Putamen (tissue), 1 donor: ENCODE measurements at regions not wholly inside any gene's neighbourhood (a gene's known extent, or its start where the extent isn't known, plus 50 kb on each side); places are given as distances from the start of the nearest gene placed in this dataset.

Experiments
- DNase-seq: peaks from one replicate; pipeline ENCODE4 v3.0.0-alpha.2; 2016; ENCODE audit warnings: low spot score

DNA sequence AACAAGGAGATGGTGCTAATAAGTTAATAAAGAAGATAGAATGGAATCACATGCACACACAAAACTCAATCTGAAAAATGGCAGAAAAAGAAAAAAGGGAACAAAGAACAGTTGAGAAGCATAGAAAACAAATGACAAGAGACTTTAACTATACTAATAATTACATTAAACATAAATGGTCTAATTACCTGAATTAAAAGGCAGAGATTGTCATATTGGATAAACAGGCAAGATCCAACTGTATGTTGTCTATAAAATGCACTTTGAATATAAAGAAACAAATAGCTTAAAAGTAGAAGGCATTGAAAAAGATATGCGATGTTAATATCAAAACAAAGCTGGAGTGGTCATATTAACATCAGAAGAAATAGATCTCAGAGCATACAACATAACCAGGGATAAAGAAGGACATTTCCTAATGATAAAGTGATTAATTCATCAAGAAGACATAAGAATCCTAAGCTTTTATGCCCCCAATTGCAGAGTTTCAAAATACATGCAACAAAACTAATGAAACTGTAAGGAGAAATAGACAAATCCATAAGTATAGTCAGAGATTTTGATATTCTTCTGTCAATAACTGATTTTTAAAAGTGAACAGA lies 293.5 kb downstream of the PTPRU start:
- no peak for DNase-seq

DNA sequence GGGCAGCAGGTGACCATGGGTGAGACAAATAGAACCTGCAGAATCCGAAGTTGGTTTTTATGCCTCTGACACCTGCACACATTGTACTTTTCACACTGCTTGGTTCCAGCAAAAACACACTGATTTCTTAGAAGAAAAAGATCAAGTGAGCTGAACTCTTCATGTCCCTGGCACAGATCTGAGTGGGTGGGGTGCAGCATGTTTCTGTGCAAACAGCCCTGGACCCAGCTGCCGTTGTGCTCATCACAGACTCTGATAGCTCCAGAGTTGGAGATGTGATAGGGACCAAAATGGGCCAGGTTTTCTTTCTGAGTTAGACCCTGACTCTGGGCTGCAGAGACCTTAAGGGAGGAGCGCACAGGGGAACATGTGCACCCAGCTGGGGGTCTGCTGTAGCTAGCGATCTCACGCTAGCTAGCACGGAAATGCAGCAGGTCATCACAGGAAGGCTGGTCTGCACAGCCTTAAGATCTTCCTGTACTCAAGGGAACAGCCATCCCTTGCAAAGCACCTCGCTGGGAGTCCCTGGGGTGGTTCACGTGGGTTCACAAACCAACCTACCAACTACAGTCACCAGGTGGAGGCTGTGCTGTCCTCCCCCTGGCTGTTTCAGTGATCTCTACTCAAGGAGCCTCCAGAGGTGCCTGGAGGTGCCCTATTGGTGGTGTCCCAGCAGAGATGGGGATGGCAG lies 291.1 kb downstream of the PTPRU start:
- DNase-seq = no peak

DNA sequence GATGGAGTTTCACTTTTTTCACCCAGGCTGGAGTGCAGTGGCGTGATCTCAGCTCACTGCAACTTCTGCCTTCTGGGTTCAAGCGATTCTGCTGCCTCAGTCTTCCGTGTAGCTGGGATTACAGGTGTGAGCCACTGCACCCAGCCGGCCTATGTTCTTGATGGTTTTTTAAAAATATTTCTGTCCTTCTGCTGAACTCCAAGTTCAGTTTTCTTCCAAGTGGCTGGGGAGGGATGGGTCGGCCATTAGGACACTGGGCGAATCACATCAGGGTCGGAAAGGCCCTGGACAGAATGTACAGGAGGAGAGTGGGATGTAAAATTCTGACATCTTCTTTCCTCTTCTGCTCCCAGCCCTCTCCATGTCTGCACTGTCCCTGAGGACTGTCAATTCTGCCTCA lies 289.6 kb downstream of the PTPRU start:
- DNase-seq = no peak

DNA sequence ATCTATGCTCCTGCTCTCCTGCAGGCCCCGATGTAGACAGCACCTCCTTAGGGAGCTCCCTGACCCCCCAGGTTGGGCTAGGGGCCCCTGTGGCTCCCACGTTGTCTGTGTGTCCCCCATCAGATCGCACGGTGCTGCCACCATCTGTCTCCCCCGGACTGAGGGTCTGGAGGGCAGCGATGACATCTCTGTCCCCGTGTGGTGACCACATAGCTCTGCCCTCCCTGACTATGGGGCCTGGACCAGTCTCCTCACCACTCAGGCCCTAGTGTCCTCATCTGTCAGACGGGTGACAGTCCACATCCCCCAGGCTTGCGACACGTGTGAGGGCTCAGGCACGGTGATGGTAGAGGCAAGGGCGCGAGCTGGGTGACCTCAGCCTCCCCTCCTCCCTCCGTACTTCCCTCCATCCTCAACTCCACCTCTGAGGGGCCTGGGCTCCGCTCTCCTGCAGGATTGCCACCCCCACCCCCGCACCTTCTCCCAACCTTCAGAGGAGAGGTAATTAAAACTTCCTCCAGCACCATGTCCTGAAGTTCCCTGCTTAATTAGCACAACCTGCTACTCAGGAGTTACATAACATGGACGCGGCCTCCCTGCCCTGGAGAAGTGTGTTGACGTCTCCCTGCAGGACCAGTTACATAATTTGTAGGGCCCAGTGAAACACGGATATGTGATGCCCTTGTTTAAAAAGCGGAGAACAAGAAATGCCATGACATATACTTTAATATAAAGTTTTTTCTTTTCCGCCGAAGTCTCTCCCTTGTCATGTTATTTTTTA lies 288.2 kb downstream of the PTPRU start:
- no peak for DNase-seq

DNA sequence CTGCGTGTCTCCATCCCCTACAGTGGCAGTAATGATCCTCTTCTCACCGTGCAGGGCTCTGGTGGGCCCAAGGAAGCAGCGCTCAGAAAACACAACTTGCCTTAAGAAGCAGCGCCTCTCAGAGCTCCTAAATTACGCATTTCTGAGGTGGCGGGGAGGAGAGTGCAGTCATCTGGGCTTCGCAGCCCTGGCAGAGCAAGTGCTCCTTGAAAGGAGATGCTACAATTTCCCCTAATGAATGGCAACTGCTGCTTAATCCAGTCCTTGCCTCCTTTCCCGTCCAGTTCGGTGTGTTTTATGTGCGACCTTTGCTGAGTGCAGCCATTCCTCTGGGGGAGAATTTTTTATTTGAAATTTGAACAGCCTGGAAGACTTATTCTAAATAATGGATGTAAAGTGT lies 287.3 kb downstream of the PTPRU start:
- DNase-seq = no peak

DNA sequence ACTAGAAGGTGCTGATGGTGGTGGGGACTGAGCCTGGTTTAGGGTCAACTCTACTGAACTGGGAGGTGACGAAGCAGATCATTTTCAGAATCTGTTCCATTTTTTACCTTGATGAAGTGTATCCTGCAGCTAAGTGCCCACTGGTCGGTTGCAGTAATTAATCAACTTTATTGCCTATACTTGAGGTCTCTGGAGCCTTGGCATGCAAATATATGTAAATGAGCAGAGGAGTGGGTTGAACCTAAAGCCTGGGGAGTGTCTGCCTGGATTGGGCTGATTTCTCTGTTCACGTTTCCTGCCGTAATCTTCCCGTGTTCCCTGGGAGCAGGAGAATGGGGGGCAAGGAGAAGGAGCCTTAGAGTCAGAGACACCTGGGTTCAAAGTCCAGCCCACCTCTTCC lies 286.8 kb downstream of the PTPRU start:
- DNase-seq = no peak

DNA sequence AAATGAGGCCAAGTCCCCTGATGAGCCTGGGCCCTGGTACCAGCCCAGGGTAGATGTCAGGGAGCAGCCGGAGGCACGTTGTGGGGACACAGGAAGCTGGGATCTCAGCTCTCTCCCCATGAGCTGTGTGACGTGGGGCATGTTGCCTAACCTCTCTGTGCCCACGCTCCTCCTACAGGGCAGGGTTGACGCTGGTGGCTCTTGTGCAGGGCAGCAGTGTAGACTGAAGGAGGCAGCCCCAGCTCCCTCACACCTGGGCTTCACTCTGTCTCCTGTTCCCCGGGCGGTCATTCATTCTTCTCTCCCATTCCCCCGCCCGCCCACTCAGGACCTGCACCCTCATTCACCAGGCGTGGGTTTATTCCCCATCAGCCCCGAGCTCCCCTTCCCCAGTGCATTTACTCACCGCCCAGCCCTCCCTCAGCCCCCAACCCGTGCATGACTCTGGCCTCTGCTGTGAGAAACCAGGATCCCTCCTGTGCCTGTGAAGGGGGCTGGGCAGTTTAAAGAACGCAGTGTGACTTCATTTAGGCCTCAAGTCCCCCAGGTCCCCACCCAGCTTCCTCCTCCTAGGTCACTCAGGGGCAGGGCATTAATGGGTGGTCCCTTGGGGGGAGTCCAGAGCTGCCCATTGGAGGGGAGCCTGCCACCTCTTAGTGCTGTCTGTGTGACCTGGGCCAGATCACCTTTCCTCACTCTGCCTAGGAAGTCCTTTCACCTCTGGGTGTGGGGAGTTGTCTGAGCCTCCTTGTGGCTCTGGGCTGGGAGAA lies 285.7 kb downstream of the PTPRU start:
- no peak for DNase-seq

DNA sequence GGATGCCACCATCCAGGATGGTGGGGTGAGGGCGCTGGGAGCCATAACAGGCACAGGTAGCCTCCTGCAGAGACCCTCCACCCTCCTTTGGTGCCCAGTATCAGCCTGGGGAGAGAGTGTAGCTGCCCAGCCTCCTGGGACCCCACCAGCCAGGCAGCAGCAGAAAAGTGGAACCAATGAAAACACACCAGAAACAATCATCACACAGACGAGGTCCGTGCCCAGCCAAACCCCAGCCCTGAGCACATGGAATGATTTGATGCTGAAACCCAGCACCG lies 285.1 kb downstream of the PTPRU start:
- DNase-seq = no peak

DNA sequence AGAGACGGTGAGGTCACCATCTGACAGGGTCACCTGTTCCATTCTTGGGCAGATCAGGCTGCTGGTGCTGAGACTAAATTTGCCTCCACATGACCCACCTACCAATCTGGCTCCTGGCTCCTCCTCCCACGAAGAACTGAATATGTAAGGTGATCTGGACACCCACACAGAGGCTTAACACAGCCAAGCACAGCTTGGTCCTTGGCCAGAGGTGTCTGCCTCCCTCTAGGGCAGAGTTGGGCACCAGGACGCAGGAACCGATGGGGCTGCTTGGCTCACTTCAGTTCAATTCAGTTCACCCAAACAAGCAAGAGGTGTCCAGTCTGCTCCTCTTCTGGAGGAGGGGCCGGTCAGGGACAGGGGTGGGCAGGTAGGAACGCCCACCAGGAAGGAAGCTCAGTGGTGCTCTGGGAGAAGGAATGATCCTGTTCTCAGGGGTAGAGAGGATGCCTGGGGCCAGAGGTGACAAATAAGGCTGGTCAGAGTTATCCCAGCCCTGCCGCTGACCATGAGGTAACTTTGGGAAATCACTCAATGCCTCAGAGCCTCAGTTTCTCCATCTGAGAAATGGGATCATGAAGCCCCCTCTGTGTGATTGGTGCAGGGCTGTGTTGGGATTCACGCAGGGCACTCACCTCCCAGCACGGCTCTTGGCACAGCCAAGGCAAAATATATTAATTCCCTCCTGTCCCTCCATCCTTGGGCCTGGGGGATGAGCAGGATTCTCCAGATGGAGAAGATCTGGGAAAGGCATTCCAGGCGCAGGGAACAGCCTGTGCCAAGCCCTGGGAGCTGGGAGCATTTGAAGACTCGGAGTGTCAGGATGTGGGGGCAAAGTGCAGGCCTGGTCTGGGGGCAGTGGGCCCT lies 284.5 kb downstream of the PTPRU start:
- DNase-seq = no peak

DNA sequence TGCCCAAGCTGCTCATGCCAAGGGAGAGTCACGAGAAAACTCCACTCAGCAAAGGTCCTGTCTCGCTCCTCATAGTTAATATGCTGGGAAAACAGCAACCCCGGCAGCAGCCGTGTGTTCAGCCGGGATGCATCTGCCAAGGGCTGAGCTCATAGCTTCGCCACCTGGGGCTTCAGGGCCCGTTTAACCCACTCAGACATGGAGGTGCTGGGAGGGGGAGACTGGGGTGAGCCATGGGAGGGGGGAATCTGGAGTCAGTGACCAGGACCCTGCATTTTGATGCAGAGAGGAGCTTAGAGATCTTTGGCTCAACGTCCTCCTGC lies 283.4 kb downstream of the PTPRU start:
- DNase-seq = no peak

DNA sequence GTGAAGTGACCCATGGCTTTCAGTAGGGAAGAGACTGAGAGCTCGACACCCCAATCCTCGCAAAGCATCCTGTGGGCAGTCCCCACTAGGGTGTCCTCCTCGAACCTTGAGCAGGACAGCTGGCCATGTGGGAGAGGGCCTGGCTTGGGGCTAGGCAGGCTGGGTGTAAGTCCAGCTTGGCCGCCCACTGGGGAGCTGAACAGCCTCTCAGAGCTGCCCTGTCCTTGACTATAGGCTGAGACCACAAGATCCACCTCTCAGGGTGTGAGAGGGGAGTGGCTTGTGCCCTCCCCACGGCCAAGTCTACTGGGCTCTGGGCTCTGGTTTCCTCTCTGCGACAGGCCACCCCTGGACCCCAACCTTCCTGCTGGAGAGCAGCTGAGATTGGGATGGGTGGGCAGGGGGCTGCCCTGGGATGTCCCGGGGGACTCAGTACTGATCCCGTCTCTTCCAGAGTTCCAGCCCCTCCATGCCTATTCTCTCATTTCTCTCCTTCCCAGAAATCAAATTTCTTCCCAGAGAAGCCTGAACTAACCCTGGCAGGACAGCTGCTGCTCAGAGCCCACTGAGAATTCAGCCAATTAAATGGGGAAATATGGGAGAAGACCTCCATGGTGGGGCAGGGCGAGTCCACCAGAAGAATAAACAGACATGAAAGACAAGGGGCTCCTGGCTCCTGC lies 282.9 kb downstream of the PTPRU start:
- no peak for DNase-seq

DNA sequence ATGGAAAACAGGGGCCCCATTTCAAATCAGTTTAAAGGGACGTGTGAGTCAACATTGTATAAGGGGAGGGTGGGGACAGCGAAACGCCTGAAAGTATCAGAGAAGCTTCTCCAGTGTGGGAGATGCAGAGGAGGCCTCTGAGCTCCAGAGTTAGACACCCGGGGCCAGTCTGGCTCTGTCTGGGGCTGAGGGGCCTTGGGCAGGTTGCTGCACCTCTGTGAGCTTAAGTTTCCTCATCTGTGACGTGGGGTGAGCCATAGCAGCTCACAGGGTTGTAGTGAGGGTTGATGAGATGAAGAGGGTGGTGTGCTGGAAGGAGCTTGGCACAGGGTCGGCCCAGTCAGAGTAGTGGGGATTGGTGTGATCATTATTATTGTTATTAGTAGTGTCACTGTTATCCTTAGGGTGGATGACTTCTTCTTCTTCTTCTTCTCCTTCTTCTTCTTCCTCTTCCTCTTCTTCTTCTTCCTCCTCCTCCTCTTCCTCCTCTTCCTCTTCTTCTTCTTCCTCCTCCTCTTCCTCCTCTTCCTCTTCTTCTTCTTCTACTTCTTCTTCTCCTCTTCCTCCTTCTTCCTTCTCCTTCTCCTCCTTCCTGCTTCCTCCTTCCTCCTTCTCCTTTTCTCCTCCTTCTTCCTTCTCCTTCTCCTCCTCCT lies 282.0 kb downstream of the PTPRU start:
- no peak for DNase-seq

DNA sequence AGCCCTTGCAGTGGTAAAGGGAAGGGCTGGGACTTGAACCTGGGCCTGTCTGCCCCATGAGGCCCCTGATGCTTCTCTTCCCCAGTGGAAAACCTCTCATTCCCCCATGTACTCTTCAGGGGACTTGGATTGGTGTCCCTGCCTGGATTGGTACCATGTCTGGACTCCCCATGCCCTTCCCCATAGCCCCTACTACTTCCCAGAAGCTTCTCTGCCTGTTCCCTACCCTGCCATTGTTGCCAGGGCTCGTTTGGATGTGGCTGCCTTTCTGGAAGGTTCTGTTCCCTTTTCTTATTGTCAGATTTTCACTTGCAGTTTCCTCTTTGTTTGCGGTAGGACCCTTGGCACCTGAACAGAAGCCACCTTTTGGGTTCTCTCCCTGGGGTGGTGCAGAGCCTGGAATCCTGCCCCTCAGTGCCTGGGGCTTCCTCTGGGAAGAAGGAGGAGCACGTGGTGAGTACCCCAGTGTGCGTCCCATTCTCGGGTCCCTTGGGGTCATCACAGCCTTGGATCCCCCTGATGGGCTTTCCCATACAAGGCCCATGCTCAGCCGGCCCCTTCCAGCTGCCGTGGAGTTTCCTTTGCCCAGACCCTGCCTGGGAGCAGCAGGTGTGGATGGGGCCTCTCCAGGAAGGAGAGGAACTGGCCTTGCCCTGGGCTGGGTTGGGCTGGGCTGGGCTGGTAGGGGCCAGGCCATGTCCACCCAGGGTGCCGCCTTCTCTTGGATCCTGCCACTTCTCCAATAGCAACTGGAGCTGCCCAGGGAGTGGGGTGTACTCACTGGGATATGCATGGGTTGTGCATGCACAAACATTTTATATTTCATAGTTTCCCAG lies 281.1 kb downstream of the PTPRU start:
- no peak for DNase-seq

DNA sequence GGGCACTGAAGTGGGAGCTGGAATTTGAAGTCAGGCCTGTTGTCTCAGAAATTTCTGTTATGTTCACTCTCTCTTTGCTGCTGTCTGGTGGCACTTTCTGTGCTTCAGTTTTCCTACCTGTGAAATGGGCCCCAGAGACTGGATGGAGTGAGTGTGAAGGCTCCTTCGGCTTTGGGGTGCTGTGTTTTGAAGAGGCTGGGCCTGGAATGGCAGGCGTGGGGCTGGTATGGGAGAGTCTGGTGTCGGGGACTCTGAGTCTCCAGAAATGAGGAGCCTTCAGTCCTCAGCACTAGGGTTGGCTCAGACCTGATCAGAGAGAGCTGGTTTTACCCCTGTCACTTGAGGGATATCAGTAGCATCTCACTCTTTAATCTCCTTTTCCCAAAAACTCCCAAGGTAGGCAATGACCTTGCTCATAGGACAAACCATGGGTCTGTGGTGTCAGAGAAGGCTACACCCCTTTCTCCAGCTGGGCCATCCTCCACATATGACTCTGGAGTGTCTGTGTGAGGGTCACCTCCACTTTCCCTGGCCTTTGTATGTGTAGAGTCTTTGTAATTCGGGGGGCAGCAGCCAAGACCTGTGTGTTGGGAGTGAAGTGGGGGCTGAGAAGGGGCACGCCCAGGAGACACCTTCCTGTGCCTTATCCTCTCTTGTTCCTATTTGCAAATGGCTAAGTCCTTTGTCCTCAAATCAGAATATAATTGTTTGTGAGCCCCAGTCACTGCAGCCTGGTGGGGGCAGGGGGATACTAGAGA lies 279.9 kb downstream of the PTPRU start:
- DNase-seq = no peak

DNA sequence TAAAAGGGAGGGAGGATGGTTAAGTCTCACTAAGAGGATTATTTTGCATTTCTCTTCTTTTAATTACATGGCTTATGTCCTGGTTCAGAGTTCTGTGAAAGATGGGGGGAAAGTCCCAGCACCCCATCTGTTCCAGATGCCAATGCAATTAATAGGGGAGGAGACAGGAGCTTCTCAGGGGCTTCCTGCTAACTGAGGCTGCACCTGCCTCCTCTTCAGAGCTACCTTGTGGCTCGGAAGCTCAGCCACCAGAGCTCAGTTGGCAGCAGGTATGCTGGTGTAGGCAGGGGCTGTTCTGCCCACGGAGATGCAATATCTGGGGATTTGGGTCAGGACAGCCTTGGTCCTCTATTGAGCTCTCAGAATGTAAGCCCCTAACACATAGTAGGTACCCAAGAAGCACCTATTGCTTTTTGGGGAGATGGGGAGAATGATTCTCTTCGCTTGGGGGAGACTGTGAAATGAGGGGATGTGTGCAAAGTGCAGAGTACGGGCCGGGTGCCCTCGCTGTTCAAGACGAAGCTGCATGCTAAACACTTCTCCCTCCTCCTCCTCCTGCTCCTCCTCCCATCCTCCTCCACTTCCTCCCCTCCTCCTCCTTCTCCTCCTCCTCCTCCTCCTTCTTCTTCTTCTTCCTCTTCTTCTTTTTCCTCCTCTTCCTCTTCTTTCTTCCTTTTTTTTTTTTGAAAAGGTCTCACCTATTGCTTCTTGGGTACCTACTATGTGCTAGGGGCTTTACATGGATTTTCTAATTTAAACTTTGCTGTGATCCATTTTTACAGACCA lies 279.0 kb downstream of the PTPRU start:
- no peak for DNase-seq

DNA sequence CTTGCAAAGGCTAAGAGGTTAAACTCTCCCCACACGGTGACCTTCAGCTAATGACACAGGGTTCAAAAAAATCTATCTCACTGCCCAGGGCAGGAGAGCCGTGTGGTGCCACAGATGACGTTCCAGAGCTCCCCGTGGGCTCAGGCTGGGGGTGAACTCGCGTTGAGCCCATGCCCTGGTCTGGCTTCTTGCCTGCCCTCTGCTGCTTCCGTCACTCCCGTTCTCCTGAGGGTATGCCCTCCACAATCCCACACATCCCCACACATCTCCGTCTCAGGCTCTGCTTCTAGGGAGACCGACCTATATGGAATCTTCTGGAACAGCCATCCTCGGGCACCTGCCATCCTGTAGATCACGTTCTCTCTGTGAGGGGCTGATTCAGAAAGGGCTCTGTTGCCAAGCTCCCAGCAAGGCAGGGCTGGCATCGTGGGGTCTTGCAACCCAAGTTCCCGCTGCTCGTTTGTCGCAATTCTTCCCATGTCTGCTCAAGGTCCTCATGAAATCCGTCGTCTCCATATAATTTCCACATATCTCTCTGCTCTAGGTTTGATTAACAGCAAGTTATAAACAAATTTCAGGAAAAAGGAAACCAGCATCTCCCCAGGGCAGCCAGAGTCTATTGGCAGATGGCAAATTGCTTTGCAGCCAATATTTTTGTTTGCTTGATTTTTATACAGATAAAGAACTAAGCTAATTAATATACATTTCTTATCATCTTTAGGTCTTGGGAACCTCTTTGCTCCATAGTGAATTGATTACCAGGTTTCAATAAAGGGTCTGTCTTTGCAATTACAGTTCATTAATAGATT lies 278.2 kb downstream of the PTPRU start:
- DNase-seq = no peak

DNA sequence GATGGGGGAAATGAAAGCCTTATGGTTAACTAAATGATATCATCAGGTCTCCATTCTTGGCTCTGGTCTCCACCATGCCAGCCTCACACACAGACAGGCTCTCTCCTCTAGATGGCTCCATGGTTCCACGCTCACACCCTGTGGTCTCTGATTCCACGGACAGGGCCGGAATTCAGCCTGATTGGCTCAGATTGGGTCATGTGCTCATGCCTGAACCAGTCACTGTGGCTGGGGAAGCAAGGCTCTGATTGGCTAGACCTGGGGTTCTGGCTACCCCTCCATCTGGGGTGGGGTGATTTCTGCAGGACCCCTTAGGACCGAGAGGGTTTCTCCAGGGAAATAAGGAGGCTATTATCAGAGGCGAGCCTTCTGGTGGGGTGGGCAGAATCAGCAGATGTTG lies 277.0 kb downstream of the PTPRU start:
- peak; percentile 44 for DNase-seq

DNA sequence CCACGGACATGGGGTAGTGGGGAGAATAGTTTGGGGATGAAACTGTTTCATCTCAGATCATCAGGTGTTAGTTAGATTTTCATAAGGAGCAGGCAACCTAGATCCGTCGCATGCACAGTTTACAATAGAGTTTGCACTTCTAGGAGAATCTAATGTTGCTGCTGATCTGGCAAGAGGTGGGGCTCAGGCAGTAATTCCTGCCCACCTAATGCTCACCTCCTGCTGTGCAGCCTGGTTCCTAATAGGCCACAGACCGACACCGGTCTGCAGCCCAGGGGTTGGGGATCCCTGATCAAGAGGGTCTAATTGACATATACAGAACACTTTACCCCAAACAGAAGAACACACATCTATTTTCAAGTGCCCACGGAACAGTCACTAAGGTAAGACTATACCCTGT lies 275.1 kb downstream of the PTPRU start:
- DNase-seq = no peak
